C4-2B (cell line): ENCODE measurements at regions not wholly inside any gene's neighbourhood (a gene's known extent, or its start where the extent isn't known, plus 50 kb on each side); places are given as distances from the start of the nearest gene placed in this dataset.
"Not testable (repeated sequence)": the region's sequence is repeated elsewhere in the genome, so short reads cannot be mapped to it uniquely, and the experiment has no call there.

Experiments
- H3K27ac ChIP-seq: fragments of 450-650 bp; 2 replicates; pipeline ENCODE4 v1.5.1; 2017
- CTCF ChIP-seq: fragments of 450-650 bp; conservative IDR thresholded peaks from 2 replicates; pipeline ENCODE4 v1.5.1; 2017; ENCODE audit warnings: mild to moderate bottlenecking
- ZFX ChIP-seq: fragments of 450-650 bp; IDR thresholded peaks from 2 replicates; pipeline ENCODE4 v1.6.1; 2017

- H3K27ac ChIP-seq, result no peak overlapping the region
- TF ChIP-seq CTCF, result no peak
- no peak for TF ChIP-seq ZFX
Observed at GRCh38 chr1:70504176-70504820, 93.2 kb downstream of the CTH start.

GRCh38 chr1:70504821-70505193 is 93.7 kb downstream of the CTH start:
- TF ChIP-seq ZFX (no peak), CTCF (no peak)
- no peak overlapping the region for H3K27ac ChIP-seq

- not testable (repeated sequence) for H3K27ac ChIP-seq
Observed at GRCh38 chr1:70507991-70508390, 96.9 kb downstream of the CTH start.

GRCh38 chr1:70509996-70510876 is 99.2 kb downstream of the CTH start:
- no peak for TF ChIP-seq ZFX
- peak; percentile 78 for TF ChIP-seq CTCF
- no peak overlapping the region for H3K27ac ChIP-seq

GRCh38 chr1:70517444-70517843 is 106.4 kb downstream of the CTH start:
- TF ChIP-seq ZFX (no peak), CTCF (no peak)
- no peak overlapping the region for H3K27ac ChIP-seq

GRCh38 chr1:70518106-70518505 is 107.0 kb downstream of the CTH start:
- no peak overlapping the region for H3K27ac ChIP-seq
- TF ChIP-seq CTCF, result no peak
- no peak for TF ChIP-seq ZFX

GRCh38 chr1:70528590-70529333 is 117.7 kb downstream of the CTH start:
- no peak overlapping the region for H3K27ac ChIP-seq
- no peak for TF ChIP-seq ZFX
- TF ChIP-seq CTCF, result peak; percentile 84
